ENCODE measurements at regions not wholly inside any gene's neighbourhood (a gene's known extent, or its start where the extent isn't known, plus 50 kb on each side); places are given as distances from the start of the nearest gene placed in this dataset.

- DNase-seq (ENCODE audit: low read depth) = no peak
- TF ChIP-seq CTCF (IDR thresholded peaks at IDR 0.05; ENCODE audit: control insufficient read depth, insufficient read depth, low read depth, low read length, missing control alignments) = no peak
These were observed 1136.3 kb upstream of the B3GALT2 start for GRCh38 chr1:194322751-194323150.

GRCh38 chr1:194318790-194319280, 1132.4 kb upstream of the B3GALT2 start:
- H3K4me3 ChIP-seq (ENCODE audit: control insufficient read depth, low read depth, low read length) = no peak overlapping the region
- no peak for DNase-seq (ENCODE audit: low read depth)
- no peak for TF ChIP-seq CTCF (IDR thresholded peaks at IDR 0.05; ENCODE audit: control insufficient read depth, insufficient read depth, low read depth, low read length, missing control alignments)

More at GRCh38 chr1:194322751-194323150, 1136.3 kb upstream of the B3GALT2 start:
- no peak overlapping the region for H3K4me3 ChIP-seq (ENCODE audit: control insufficient read depth, low read depth, low read length)

GRCh38 chr1:194309697-194310096, 1123.3 kb upstream of the B3GALT2 start:
- TF ChIP-seq CTCF (IDR thresholded peaks at IDR 0.05; ENCODE audit: control insufficient read depth, insufficient read depth, low read depth, low read length, missing control alignments) = no peak
- no peak for DNase-seq (ENCODE audit: low read depth)
- H3K4me3 ChIP-seq (ENCODE audit: control insufficient read depth, low read depth, low read length) = no peak overlapping the region

- no peak for DNase-seq (ENCODE audit: low read depth)
- H3K4me3 ChIP-seq (ENCODE audit: control insufficient read depth, low read depth, low read length) = no peak overlapping the region
- TF ChIP-seq CTCF (IDR thresholded peaks at IDR 0.05; ENCODE audit: control insufficient read depth, insufficient read depth, low read depth, low read length, missing control alignments) = no peak
These were observed 1122.9 kb upstream of the B3GALT2 start for GRCh38 chr1:194309269-194309668.

- no peak for DNase-seq (ENCODE audit: low read depth)
- H3K4me3 ChIP-seq (ENCODE audit: control insufficient read depth, low read depth, low read length) = no peak overlapping the region
- TF ChIP-seq CTCF (IDR thresholded peaks at IDR 0.05; ENCODE audit: control insufficient read depth, insufficient read depth, low read depth, low read length, missing control alignments) = no peak
These were observed 1114.4 kb upstream of the B3GALT2 start for GRCh38 chr1:194300776-194301175.

GRCh38 chr1:194300340-194300739, 1113.9 kb upstream of the B3GALT2 start:
- H3K4me3 ChIP-seq (ENCODE audit: control insufficient read depth, low read depth, low read length) = no peak overlapping the region
- TF ChIP-seq CTCF (IDR thresholded peaks at IDR 0.05; ENCODE audit: control insufficient read depth, insufficient read depth, low read depth, low read length, missing control alignments) = no peak
- no peak for DNase-seq (ENCODE audit: low read depth)

Data from AG09309 (cell line).